ENCODE measurements at regions not wholly inside any gene's neighbourhood (a gene's known extent, or its start where the extent isn't known, plus 50 kb on each side); places are given as distances from the start of the nearest gene placed in this dataset.

DNA sequence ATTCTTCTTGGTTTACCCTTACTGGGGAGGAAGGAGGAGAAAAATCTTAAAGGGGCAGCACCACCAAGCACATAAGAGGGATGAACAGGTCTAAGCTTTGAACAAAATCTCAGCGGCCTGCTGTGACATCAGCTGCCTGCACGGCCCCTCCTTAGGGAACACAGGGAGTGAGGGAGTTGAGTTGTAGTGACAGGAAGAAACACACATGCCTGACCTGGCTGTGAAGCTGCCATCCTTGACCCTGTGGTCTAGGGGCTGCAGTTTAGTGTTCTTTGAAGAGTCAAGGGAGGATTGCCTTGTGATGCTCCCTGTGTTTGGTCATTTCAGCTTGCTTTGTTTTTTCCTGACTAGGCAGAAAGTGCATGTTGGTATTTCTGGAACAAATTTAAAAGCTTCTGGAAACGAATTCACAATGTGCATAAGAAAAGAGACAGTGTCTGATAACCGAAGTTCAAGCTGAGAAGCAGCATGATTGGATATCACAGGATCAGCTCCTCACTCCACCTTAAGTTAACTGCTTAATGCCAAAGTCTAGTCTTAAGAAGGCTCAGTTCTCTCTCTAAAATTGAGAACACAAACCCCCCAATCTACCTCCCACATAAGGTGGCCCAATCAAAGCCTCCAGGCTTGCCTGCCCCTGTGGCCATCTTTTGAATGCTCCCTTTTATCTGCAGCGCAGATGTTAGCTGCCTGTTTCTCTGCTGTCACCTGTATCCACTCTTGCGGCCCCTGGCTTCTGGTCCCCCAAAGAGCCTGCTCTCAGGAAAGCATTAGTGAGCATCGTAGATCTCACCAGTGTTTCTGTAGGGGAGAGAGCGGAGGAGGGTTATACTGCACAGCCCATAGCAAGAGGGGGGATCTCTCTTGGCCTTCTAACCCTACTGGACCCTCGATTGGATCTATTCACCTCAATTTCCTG is 82.2 kb downstream of the SCN11A start:
- TF ChIP-seq, protein P1, sequence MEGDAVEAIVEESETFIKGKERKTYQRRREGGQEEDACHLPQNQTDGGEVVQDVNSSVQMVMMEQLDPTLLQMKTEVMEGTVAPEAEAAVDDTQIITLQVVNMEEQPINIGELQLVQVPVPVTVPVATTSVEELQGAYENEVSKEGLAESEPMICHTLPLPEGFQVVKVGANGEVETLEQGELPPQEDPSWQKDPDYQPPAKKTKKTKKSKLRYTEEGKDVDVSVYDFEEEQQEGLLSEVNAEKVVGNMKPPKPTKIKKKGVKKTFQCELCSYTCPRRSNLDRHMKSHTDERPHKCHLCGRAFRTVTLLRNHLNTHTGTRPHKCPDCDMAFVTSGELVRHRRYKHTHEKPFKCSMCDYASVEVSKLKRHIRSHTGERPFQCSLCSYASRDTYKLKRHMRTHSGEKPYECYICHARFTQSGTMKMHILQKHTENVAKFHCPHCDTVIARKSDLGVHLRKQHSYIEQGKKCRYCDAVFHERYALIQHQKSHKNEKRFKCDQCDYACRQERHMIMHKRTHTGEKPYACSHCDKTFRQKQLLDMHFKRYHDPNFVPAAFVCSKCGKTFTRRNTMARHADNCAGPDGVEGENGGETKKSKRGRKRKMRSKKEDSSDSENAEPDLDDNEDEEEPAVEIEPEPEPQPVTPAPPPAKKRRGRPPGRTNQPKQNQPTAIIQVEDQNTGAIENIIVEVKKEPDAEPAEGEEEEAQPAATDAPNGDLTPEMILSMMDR (IDR thresholded peaks at IDR 0.05) = no peak
- no peak for TF ChIP-seq TCF7L2 (IDR thresholded peaks at IDR 0.05; ENCODE audit: low read depth, low read length)
- TF ChIP-seq POLR2AphosphoS5 (IDR thresholded peaks at IDR 0.05; ENCODE audit: low read depth, low read length) = no peak
